ENCODE measurements at regions not wholly inside any gene's neighbourhood (a gene's known extent, or its start where the extent isn't known, plus 50 kb on each side); places are given as distances from the start of the nearest gene placed in this dataset.
"Not testable (repeated sequence)": the region's sequence is repeated elsewhere in the genome, so short reads cannot be mapped to it uniquely, and the experiment has no call there.

- intact Hi-C loops (cut with micrococcal nuclease) = no loop called here
Measured at GRCh38 chr7:4523219-4523618, 158.9 kb upstream of the FOXK1 start.

- intact Hi-C loops (cut with micrococcal nuclease) = no loop called here
Measured at GRCh38 chr7:4523873-4524272, 158.2 kb upstream of the FOXK1 start.

- intact Hi-C loops (cut with micrococcal nuclease) = no loop called here
Measured at GRCh38 chr7:4525884-4526283, 156.2 kb upstream of the FOXK1 start.

DNA sequence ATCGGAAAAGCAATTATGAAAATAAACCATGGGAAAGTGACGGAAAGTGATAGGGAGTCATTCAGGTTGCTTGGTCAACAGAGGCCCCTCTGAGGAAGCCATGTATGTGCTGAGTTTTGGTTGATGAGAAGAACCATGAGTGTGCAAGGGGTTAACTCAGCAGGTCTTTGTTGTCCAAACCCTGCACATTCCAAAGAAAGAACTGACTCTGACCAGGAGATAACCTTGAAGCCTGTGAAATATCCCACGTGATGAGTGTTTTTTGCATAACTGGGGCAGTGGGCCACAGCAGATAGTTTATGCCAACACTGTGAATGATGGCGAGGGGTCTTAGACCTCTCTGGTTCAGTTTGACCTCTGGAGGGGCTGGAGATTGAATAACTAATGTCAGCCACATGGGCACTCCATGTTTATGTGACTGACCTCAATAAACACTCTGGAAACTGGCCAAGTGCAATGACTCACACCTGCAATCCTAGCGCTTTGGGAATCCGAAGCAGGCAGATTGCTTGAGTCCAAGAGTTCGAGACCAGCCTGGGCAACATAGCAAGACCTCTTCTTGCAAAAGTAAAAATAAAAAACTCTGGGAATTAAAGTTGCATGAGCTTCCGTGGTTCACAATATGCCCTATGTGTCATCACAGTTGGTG is 154.0 kb upstream of the FOXK1 start:
- intact Hi-C loops (cut with micrococcal nuclease) = no loop called here

- intact Hi-C loops (cut with micrococcal nuclease) = no loop called here
Measured at GRCh38 chr7:4531236-4531635, 150.9 kb upstream of the FOXK1 start.

GRCh38 chr7:4533339-4533738 is 148.8 kb upstream of the FOXK1 start:
- intact Hi-C loops (cut with micrococcal nuclease) = not testable (repeated sequence)

DNA sequence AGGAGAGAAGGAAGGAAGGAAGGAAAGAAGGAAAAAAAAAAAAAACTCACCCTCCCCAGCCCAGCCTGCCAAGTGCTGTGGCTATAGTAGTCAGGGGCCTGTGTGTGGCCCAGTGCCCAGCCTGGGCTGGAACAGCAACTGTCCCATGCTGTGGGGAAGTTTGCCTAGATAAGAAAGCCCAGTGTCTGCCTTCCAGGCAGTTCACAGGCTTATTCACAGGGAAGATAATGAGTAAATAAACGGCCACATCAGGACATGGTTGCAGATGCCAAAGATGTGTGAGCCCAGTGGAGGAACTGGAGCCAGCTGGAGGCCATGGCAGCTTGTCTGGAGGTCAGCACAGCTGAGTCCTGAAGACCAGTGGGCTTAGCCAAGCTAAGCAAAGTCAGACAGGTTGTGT is 132.4 kb upstream of the FOXK1 start:
- intact Hi-C loops (cut with micrococcal nuclease) = no loop called here

DNA sequence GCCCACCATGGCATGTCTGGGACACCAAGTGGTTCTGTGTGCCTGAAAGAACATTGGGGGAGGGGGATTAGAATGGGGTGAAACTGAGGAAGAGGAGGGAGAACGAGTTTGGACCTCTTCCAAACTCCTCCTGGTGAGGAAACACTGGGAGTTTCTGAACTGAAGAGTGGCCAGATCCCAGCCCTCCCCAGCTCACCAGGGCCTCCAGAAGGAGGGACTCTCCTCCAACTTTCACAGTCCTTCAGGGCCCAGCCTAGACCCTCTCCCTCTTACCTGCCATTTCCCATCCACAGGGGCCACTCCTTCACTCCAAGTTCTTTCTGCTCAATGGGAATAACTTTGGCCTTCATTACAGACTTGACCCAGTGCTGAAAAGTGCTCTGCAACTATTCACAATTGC is 132.0 kb upstream of the FOXK1 start:
- intact Hi-C loops (cut with micrococcal nuclease) = no loop called here

DNA sequence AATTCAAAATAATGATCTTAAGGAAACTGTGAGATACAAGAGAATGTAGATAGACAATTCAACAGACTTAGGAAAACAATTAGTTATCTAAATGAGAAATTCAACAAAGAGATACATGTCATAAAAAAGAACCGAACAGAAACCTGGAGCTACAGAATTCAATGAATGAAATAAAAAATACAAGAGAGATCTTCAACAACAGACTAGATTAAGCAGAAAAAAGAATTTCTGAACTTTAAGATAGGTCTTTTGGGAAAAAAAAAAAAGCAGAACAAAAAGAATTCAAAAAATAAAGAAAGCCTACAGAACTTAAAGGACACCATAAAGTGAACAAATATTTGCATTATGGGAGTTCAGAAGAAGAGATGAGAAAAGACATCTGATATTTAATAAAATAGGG is 129.1 kb upstream of the FOXK1 start:
- intact Hi-C loops (cut with micrococcal nuclease) = no loop called here

DNA sequence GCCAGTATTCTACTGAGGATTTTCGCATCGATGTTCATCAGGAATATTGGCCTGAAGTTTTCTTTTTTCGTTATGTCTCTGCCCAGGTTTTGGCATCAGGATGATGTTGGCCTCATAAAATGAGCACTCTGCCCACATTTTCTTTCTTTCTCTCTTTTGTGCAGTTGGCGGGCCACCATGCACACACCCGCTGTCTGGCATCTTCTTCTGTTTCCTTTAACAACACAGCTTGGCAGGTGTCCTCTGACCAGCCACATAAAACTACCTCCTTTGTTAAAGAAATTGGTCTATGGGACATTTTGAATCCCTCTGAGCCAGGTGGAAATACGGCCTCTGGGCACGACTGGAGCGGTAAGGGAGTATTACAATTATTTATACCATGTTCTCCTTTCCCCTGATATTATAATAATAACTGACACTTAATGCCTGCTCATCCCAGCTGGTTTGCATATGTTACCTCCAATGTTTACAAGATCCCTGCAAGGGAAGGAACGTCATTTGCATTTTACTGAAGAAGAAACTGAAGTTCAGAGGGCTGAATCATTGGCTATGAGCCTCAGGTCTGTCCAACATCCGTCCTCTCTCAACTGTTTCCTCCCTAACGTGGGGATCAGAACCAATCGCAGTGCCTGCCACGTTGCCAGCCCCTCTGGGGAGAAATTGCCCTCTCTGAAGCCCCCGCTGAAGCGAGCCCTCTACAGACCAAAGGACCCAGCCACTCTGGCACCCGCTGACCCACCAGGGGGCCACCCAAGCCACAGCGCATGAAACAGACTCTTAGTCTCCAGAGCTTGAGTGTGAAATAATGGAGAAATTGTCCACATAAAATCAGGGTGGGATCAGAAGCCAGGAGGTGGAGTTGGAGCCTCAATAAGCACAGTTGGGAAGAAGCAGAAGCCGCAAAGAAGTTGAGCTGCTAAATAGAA is 125.0 kb upstream of the FOXK1 start:
- intact Hi-C loops (cut with micrococcal nuclease) = no loop called here

DNA sequence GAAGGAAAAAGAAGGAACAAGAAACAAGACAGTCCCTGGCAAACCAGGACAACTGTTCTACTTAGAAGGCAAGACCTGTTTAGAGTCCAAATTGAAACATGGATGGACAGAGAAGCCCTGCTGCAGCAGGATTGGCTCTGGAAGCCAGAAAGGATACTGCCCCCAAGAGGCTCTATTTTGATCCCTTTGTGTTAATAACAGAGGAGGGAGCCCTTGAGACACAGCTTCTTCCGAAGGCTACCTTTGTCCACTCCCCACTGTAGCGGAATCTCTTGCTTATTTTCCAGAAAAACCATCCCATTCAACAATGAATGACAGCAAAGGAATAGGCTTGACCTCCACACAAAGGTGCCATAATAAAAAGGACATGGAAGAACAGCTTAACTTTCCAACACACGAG is 120.3 kb upstream of the FOXK1 start:
- intact Hi-C loops (cut with micrococcal nuclease) = no loop called here

DNA sequence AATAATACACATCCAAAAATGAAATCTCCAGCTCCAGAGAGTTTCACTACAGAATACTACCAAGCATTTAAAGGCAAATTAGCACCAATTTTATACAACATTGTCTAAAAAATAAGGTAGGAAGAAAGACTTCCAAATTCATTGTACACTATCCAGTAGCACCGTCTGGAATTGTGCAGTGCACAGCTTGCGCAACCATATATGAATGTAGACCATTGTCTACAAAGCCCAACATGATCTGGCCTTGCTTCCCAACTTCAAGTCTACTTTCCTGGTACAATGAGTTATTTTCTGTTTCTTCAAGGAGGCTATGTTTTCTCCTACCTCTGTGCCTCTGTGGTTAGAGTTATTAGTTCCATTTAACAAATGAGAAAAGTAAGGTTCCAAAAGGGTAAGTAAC is 115.4 kb upstream of the FOXK1 start:
- intact Hi-C loops (cut with micrococcal nuclease) = no loop called here

DNA sequence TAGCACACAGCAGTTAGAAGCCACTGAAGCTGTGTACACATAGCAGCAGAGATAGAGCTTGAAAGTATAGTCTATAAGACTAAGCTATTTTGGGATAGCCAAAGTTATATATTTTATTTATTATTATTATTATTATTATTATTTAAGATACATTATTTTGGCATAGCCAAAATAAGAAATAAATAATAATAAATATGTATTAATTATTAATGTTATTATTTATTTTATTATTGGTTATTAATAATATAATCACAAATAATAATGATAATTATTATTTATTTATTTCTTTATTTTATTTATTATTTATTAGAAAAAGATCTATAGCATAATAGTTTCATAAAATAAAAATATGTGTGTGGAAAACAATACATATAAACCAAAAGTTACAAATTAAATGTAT is 107.2 kb upstream of the FOXK1 start:
- intact Hi-C loops (cut with micrococcal nuclease) = no loop called here

- intact Hi-C loops (cut with micrococcal nuclease) = no loop called here
Measured at GRCh38 chr7:4575254-4575653, 106.8 kb upstream of the FOXK1 start.

DNA sequence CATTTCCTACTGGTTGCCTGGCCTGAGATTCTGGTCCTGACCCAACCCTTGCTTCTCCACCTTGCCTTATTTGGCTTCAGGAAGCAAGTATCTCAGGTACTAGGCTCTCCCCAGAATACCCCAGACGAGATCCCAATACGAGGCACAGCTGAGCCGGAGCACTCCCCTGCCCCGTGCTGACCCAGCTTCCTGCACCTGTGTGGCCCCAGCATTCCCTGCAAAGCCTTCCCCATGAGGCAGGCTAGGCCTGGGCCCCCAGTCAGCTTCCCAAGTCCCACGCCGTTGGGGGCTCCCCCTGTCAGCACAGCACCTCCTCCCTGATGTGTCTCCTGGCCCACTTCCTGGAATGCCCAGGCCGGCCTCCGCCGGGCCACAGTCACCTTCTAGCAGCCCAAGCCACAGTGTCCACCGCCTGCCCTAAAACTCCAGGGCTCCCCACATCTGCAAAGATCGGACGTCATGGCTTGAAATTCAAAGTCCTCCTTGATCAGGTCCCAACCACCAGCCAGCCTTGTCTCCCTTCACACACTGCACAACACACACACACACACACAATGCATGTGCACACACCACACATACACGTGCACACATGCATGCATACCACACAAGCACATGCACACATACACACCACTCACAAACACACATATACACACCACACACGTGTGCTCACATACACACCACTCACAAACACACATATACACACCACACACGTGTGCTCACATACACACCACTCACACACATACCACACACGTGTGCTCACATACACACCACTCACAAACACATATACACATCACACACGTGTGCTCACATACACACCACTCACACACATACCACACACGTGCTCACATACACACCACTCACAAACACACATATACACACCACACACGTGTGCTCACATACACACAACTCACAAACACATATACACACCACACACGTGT is 78.9 kb upstream of the FOXK1 start:
- intact Hi-C loops (cut with micrococcal nuclease) = no loop called here

- intact Hi-C loops (cut with micrococcal nuclease) = no loop called here
Measured at GRCh38 chr7:4603843-4604231, 78.3 kb upstream of the FOXK1 start.

GRCh38 chr7:4604456-4604940 is 77.6 kb upstream of the FOXK1 start:
- intact Hi-C loops (cut with micrococcal nuclease) = no loop called here

DNA sequence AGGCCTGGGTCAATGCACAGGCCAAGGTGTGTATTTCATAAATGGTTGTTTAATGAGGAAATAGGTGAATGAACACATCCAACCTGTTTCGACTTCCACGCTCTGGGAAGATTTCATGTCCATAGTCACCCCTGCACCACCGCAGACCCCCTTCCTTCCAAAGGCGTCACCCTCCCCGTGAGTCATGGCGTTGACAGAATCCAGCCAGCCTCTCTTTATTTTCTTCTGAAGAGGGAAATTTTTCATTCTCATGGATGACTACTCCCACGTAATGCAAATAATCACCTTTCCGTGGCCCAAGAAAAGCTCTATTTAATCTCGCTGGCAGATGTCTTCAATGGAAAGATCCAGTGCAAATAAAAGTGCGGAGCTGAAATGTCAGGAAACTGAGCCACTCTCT is 75.3 kb upstream of the FOXK1 start:
- intact Hi-C loops (cut with micrococcal nuclease) = no loop called here

DNA sequence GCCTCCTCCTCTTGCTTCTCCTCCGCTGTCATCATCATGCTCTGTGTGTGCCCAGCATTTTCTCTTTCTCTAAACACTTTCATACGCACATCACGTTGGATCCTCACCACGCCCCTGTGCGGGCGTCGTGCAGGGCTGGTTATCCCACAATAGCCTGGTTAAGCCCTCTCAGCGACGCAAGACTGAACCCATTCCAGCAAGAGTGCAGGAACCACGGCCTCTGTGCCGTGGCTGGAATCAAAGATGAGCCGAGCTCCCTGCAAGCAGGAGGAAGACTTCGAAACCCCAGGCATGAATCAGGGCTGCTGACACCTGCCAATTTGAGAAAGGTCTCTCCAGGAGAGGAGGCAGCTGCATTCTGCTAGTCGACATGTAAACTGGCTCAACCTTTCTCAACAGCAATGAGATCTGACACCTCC is 74.8 kb upstream of the FOXK1 start:
- intact Hi-C loops (cut with micrococcal nuclease) = no loop called here

DNA sequence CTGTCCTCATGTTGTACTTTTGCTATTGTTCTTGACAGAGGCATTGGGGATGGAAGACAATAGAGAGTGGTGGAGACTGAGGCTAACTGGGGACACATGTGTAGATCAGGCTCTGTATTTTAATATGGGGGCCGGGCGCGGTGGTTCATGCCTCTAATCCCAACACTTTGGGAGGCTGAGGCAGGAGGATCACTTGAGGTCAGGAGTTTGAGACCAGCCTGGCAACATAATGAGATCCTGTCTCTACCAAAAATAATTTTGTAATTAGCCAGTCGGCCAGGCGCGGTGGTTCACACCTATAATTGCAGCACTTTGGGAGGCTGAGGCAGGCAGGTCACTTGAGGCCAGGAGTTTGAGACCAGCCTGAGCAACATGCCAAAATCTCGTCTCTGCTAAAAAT is 72.5 kb upstream of the FOXK1 start:
- intact Hi-C loops (cut with micrococcal nuclease) = not testable (repeated sequence)

DNA sequence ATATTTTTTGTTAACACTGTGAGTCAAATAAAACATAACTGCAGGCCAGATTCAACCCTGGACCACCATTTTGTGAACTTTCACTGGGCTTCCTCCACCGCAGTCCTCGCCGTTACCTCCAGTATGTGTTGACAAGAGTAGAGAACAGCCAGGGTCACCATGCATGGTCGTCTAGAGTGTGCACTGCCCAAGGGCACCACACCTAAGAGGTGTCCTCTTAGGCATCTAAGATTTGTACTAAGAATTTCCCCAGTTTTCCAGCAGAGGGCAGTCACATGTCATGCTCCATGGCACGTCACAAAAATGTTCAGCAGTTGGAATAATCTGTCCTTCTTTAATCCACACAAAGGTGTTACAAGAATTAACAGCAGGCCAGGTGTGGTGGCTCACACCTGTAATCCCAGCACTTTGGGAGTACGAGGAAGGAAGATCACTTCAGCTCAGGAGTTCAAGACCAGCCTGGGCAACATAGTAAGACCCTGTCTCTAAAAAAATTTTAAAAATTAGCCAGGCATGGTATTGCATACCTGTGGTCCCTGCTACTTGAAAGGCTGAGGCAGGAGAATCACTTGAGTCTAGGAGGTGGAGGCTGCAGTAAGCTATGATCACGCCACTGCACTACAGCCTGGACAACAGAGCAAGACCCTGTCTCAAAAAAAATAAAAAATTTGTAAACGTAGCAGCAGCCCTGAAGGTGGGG is 71.2 kb upstream of the FOXK1 start:
- intact Hi-C loops (cut with micrococcal nuclease) = loop anchor here (1.0 to 10.0 kb wide), 3 partner anchors 73 to 274 kb away; partner anchors contain the start of gene RADIL
